ENCODE measurements at regions not wholly inside any gene's neighbourhood (a gene's known extent, or its start where the extent isn't known, plus 50 kb on each side); places are given as distances from the start of the nearest gene placed in this dataset.
"Not testable (repeated sequence)": the region's sequence is repeated elsewhere in the genome, so short reads cannot be mapped to it uniquely, and the experiment has no call there.

DNA sequence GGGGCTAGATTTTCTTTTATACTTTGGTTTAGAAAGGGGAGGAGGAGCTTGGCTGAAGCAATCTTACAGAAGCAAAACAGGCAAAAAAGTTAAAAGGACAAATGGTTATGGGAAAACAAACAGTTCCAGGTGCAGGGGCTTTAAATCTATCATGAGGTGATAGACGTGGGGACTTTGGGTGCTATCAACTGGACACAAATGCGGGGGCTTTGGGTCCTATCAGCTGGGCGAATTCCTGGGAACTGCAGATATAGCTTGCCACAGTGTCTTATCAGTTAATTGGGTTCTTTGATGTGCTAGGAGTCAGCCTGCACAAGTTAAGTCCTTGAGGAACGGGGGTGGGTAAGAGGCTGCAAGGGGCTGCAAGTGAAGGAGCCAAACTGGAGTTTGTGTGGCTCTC, 260.6 kb downstream of the TUBA3C start:
- intact Hi-C loops (cut with micrococcal nuclease; ENCODE audit: unreplicated experiment), result no loop called here
- Histone ChIP-seq H3K9me3 (ENCODE audit: low read length) (no peaks in the 10 kb centered on the region), H3K4me2 (ENCODE audit: low read length) (no peak overlapping the region), H3K9me2 (ENCODE audit: insufficient read depth, low read length) (no peaks in the 10 kb centered on the region), H3K27ac (ENCODE audit: low read depth, low read length, poor library complexity, severe bottlenecking) (no peak overlapping the region), H2AFZ (ENCODE audit: low read length) (no peak overlapping the region), H3K4me1 (ENCODE audit: insufficient read depth, low read length, poor library complexity, severe bottlenecking) (no peaks in the 10 kb centered on the region), H3K79me2 (ENCODE audit: insufficient read depth, low read depth, low read length) (no peaks in the 10 kb centered on the region), H3K4me3 (ENCODE audit: low read depth, low read length, poor library complexity, severe bottlenecking) (no peak overlapping the region), H3K36me3 (ENCODE audit: insufficient read depth, low read length) (no peaks in the 10 kb centered on the region), H4K20me1 (ENCODE audit: insufficient read depth, low read length) (no peaks in the 10 kb centered on the region)
- BruUV-seq (replicated peaks), result no TSS peak
- ChIA-PET CTCF (ENCODE audit: unreplicated experiment) (no interaction called here), POLR2A (no interaction called here)
- TF ChIP-seq, protein P1, sequence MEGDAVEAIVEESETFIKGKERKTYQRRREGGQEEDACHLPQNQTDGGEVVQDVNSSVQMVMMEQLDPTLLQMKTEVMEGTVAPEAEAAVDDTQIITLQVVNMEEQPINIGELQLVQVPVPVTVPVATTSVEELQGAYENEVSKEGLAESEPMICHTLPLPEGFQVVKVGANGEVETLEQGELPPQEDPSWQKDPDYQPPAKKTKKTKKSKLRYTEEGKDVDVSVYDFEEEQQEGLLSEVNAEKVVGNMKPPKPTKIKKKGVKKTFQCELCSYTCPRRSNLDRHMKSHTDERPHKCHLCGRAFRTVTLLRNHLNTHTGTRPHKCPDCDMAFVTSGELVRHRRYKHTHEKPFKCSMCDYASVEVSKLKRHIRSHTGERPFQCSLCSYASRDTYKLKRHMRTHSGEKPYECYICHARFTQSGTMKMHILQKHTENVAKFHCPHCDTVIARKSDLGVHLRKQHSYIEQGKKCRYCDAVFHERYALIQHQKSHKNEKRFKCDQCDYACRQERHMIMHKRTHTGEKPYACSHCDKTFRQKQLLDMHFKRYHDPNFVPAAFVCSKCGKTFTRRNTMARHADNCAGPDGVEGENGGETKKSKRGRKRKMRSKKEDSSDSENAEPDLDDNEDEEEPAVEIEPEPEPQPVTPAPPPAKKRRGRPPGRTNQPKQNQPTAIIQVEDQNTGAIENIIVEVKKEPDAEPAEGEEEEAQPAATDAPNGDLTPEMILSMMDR (conservative IDR thresholded peaks at IDR 0.05; ENCODE audit: low read length), result no peak
- no peak for TF ChIP-seq EZH2phosphoT487 (IDR thresholded peaks at IDR 0.05; ENCODE audit: borderline replicate concordance, low read depth, low read length)
- no peak for DNase-seq (ENCODE audit: low spot score)

DNA sequence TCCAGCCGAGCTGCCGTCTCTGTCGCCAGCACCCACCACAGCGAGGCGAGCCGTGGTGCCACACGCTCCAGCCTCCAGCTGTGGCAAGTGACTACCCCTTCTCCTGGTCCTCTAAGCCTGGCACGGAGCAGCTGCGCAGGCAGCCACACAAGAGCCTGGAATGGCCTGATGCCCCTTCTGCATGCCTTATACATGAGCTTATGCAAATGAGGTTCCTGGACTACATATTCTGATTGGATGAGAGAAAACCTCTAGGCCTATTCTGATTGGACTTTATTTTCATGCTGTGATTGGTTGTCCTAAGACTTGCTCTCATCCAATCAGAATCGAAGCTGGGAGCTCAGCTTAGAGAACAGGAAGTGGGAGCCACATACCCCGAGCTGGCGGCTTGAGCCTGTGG, 276.5 kb downstream of the TUBA3C start:
- intact Hi-C loops (cut with micrococcal nuclease; ENCODE audit: unreplicated experiment); H2AFZ ChIP-seq (ENCODE audit: low read length); H3K4me2 ChIP-seq (ENCODE audit: low read length); H3K36me3 ChIP-seq (ENCODE audit: insufficient read depth, low read length); CTCF ChIA-PET (ENCODE audit: unreplicated experiment); H4K20me1 ChIP-seq (ENCODE audit: insufficient read depth, low read length); H3K79me2 ChIP-seq (ENCODE audit: insufficient read depth, low read depth, low read length); DNase-seq (ENCODE audit: low spot score); H3K27ac ChIP-seq (ENCODE audit: low read depth, low read length, poor library complexity, severe bottlenecking); POLR2A ChIA-PET; H3K9me2 ChIP-seq (ENCODE audit: insufficient read depth, low read length); H3K9me3 ChIP-seq (ENCODE audit: low read length); H3K4me1 ChIP-seq (ENCODE audit: insufficient read depth, low read length, poor library complexity, severe bottlenecking); BruUV-seq (replicated peaks); H3K4me3 ChIP-seq (ENCODE audit: low read depth, low read length, poor library complexity, severe bottlenecking): not testable (repeated sequence)

DNA sequence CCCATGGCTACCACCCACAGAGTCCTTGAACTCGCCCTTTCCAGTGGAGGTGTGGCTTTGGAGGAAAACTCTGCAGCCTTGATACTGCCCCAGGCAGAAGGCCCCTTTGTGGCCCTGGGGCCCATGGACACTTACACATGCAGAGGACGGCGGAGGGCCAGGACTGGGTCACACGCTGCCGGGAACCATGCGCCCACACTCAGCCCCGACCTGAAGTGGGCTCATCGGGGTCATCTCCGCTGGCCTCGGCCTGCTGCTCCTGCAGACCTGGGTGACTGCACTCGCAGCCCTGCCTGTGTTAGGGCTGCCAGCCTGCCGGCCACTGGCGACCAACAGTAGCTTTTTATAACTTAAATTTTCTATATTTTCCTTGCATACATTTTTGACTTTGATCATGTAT, 286.2 kb downstream of the TUBA3C start:
- H2AFZ ChIP-seq (ENCODE audit: low read length); CTCF ChIA-PET (ENCODE audit: unreplicated experiment); H3K9me3 ChIP-seq (ENCODE audit: low read length); intact Hi-C loops (cut with micrococcal nuclease; ENCODE audit: unreplicated experiment); H3K4me2 ChIP-seq (ENCODE audit: low read length); H3K4me1 ChIP-seq (ENCODE audit: insufficient read depth, low read length, poor library complexity, severe bottlenecking); POLR2A ChIA-PET; H3K36me3 ChIP-seq (ENCODE audit: insufficient read depth, low read length); BruUV-seq (replicated peaks); H3K79me2 ChIP-seq (ENCODE audit: insufficient read depth, low read depth, low read length); H3K4me3 ChIP-seq (ENCODE audit: low read depth, low read length, poor library complexity, severe bottlenecking); H4K20me1 ChIP-seq (ENCODE audit: insufficient read depth, low read length); H3K27ac ChIP-seq (ENCODE audit: low read depth, low read length, poor library complexity, severe bottlenecking); DNase-seq (ENCODE audit: low spot score); H3K9me2 ChIP-seq (ENCODE audit: insufficient read depth, low read length): not testable (repeated sequence)

DNA sequence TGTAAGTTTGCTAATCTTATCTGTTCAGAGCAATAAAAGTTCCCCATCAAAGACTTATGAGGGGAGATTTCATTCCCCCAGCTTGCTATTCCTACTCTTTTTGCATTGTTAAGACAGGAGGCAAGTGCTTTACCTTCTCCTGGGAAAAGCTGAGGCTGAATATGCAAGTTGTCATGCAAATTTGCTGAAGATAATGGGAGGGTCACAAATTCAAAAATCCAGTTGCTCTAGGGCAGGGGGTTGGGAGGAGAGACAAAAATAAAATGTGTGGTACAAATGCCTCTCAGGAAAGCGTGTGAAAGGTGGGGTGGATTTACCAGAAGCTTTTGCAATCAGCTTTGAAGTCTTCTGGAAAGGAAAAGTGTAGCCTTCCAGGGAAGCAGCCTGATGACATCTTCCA, 290.4 kb downstream of the TUBA3C start:
- H4K20me1 ChIP-seq (ENCODE audit: insufficient read depth, low read length); POLR2A ChIA-PET; intact Hi-C loops (cut with micrococcal nuclease; ENCODE audit: unreplicated experiment); H2AFZ ChIP-seq (ENCODE audit: low read length); H3K27ac ChIP-seq (ENCODE audit: low read depth, low read length, poor library complexity, severe bottlenecking); DNase-seq (ENCODE audit: low spot score); H3K9me3 ChIP-seq (ENCODE audit: low read length); H3K9me2 ChIP-seq (ENCODE audit: insufficient read depth, low read length); H3K4me1 ChIP-seq (ENCODE audit: insufficient read depth, low read length, poor library complexity, severe bottlenecking); H3K79me2 ChIP-seq (ENCODE audit: insufficient read depth, low read depth, low read length); CTCF ChIA-PET (ENCODE audit: unreplicated experiment); H3K4me2 ChIP-seq (ENCODE audit: low read length); H3K4me3 ChIP-seq (ENCODE audit: low read depth, low read length, poor library complexity, severe bottlenecking); H3K36me3 ChIP-seq (ENCODE audit: insufficient read depth, low read length); BruUV-seq (replicated peaks): not testable (repeated sequence)

DNA sequence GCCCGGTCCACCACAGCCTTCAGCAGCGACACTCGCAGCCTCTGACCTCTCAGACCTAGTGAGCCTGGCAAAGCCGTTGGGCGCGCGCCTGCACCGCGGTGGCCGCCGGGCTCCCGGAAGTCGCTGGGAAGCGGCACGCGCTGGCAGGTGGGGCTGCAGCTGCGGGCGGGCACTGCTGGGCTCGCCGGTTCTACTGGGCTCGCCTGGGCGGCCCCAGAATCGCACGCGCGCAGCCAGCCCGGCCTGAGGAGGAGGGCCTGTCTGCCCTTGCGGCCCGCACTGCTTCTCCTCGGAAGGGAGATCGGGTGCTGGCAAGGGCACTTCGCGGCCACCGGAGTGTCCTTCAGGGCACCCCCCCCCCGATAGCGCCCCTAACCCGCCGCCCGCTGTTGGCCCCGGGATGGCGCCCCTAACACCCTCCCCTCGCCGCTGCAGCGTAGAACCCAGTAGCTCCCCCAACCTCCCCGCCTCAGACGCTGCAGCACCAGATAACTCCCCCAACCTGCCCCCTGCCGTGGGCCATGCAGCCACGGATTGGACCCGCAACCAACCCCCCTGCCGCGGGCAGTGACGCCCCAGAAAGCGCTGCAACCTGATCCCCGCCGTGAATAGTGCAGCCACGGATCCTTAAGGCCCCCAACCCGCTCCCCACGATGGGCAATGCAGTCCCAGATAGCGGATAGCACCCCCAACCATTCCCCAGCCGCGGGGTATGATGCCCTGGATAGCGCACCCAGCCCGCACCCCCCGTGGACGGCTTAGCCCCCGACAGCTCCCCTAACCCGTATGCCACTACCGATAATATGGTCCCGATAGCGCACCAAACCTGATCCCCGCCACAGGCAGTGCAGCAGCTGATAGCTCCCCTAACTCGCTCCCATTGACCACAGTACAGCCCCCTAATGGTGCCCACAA, 306.5 kb downstream of the TUBA3C start:
- H3K4me3 ChIP-seq (ENCODE audit: low read depth, low read length, poor library complexity, severe bottlenecking); H3K79me2 ChIP-seq (ENCODE audit: insufficient read depth, low read depth, low read length); H3K27ac ChIP-seq (ENCODE audit: low read depth, low read length, poor library complexity, severe bottlenecking); H3K4me2 ChIP-seq (ENCODE audit: low read length); DNase-seq (ENCODE audit: low spot score); H3K4me1 ChIP-seq (ENCODE audit: insufficient read depth, low read length, poor library complexity, severe bottlenecking); H3K36me3 ChIP-seq (ENCODE audit: insufficient read depth, low read length); CTCF ChIA-PET (ENCODE audit: unreplicated experiment); H4K20me1 ChIP-seq (ENCODE audit: insufficient read depth, low read length); H2AFZ ChIP-seq (ENCODE audit: low read length); intact Hi-C loops (cut with micrococcal nuclease; ENCODE audit: unreplicated experiment); BruUV-seq (replicated peaks); POLR2A ChIA-PET; H3K9me2 ChIP-seq (ENCODE audit: insufficient read depth, low read length); H3K9me3 ChIP-seq (ENCODE audit: low read length): not testable (repeated sequence)

DNA sequence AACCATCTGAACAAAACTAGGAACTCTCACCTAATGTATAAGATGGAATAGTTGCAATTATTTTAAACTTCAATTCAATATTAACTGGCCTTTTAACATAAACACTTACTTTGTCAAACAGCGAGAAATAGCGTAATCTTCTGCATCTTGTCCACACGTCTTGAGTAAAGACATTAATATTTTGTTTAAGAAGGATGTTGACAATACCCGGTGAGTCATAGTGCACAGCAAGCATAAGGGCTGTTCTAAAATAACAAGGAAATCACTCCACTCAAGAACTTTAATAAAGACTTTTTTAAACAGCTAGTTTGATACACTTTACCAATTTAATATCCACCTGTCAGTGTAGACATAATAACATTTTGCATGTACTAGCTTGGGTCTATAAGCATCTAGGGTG, 311.1 kb downstream of the TUBA3C start:
- H3K4me2 ChIP-seq (ENCODE audit: low read length); H3K27ac ChIP-seq (ENCODE audit: low read depth, low read length, poor library complexity, severe bottlenecking); BruUV-seq (replicated peaks); intact Hi-C loops (cut with micrococcal nuclease; ENCODE audit: unreplicated experiment); H3K9me2 ChIP-seq (ENCODE audit: insufficient read depth, low read length); H3K79me2 ChIP-seq (ENCODE audit: insufficient read depth, low read depth, low read length); CTCF ChIA-PET (ENCODE audit: unreplicated experiment); H3K4me3 ChIP-seq (ENCODE audit: low read depth, low read length, poor library complexity, severe bottlenecking); H4K20me1 ChIP-seq (ENCODE audit: insufficient read depth, low read length); H2AFZ ChIP-seq (ENCODE audit: low read length); POLR2A ChIA-PET; H3K36me3 ChIP-seq (ENCODE audit: insufficient read depth, low read length); H3K4me1 ChIP-seq (ENCODE audit: insufficient read depth, low read length, poor library complexity, severe bottlenecking); H3K9me3 ChIP-seq (ENCODE audit: low read length); DNase-seq (ENCODE audit: low spot score): not testable (repeated sequence)

All from OCI-LY7 (cell line).